ENCODE measurements at regions not wholly inside any gene's neighbourhood (a gene's known extent, or its start where the extent isn't known, plus 50 kb on each side); places are given as distances from the start of the nearest gene placed in this dataset.

GRCh38 chr4:187178587-187178986 lies 454.9 kb upstream of the FAT1 start:
- no peak overlapping the region for H3K4me3 ChIP-seq (replicated peaks; ENCODE audit: insufficient read depth, low read length)
- H3K27ac ChIP-seq (replicated peaks): no peak overlapping the region
- DNase-seq (ENCODE audit: low read depth in 1 of 2, low spot score in 1 of 2): no peak
- H3K27me3 ChIP-seq (ENCODE audit: insufficient read depth, poor library complexity, severe bottlenecking): no peaks in the 10 kb centered on the region
- TF ChIP-seq, protein P1, sequence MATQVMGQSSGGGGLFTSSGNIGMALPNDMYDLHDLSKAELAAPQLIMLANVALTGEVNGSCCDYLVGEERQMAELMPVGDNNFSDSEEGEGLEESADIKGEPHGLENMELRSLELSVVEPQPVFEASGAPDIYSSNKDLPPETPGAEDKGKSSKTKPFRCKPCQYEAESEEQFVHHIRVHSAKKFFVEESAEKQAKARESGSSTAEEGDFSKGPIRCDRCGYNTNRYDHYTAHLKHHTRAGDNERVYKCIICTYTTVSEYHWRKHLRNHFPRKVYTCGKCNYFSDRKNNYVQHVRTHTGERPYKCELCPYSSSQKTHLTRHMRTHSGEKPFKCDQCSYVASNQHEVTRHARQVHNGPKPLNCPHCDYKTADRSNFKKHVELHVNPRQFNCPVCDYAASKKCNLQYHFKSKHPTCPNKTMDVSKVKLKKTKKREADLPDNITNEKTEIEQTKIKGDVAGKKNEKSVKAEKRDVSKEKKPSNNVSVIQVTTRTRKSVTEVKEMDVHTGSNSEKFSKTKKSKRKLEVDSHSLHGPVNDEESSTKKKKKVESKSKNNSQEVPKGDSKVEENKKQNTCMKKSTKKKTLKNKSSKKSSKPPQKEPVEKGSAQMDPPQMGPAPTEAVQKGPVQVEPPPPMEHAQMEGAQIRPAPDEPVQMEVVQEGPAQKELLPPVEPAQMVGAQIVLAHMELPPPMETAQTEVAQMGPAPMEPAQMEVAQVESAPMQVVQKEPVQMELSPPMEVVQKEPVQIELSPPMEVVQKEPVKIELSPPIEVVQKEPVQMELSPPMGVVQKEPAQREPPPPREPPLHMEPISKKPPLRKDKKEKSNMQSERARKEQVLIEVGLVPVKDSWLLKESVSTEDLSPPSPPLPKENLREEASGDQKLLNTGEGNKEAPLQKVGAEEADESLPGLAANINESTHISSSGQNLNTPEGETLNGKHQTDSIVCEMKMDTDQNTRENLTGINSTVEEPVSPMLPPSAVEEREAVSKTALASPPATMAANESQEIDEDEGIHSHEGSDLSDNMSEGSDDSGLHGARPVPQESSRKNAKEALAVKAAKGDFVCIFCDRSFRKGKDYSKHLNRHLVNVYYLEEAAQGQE (IDR thresholded peaks at IDR 0.05; ENCODE audit: insufficient replicate concordance, low read depth): no peak
- no peak for TF ChIP-seq CTCF (IDR thresholded peaks at IDR 0.05; ENCODE audit: insufficient read depth, low read length)
- TF ChIP-seq GABPA (IDR thresholded peaks at IDR 0.05; ENCODE audit: low read depth): no peak
- TF ChIP-seq SPI1 (IDR thresholded peaks at IDR 0.05; ENCODE audit: borderline replicate concordance, low read depth): no peak
- TF ChIP-seq POLR2AphosphoS5 (IDR thresholded peaks at IDR 0.05; ENCODE audit: low read depth): no peak

GRCh38 chr4:187179086-187180058 lies 455.7 kb upstream of the FAT1 start:
- Histone ChIP-seq H3K4me3 (replicated peaks; ENCODE audit: insufficient read depth, low read length) (no peak overlapping the region), H3K27ac (replicated peaks) (no peak overlapping the region), H3K27me3 (ENCODE audit: insufficient read depth, poor library complexity, severe bottlenecking) (no peaks in the 10 kb centered on the region)
- no peak for TF ChIP-seq GABPA (IDR thresholded peaks at IDR 0.05; ENCODE audit: low read depth)
- TF ChIP-seq, protein P1 (IDR thresholded peaks at IDR 0.05; ENCODE audit: insufficient replicate concordance, low read depth): no peak
- no peak for TF ChIP-seq POLR2AphosphoS5 (IDR thresholded peaks at IDR 0.05; ENCODE audit: low read depth)
- DNase-seq (ENCODE audit: low read depth in 1 of 2, low spot score in 1 of 2): no peak

GRCh38 chr4:187181054-187181453 lies 457.4 kb upstream of the FAT1 start:
- Histone ChIP-seq H3K27me3 (ENCODE audit: insufficient read depth, poor library complexity, severe bottlenecking) (no peaks in the 10 kb centered on the region), H3K27ac (replicated peaks) (no peak overlapping the region), H3K4me3 (replicated peaks; ENCODE audit: insufficient read depth, low read length) (no peak overlapping the region)
- TF ChIP-seq GABPA (IDR thresholded peaks at IDR 0.05; ENCODE audit: low read depth) (no peak), CTCF (IDR thresholded peaks at IDR 0.05; ENCODE audit: insufficient read depth, low read length) (no peak), POLR2AphosphoS5 (IDR thresholded peaks at IDR 0.05; ENCODE audit: low read depth) (no peak), SPI1 (IDR thresholded peaks at IDR 0.05; ENCODE audit: borderline replicate concordance, low read depth) (no peak)
- TF ChIP-seq, protein P1 (IDR thresholded peaks at IDR 0.05; ENCODE audit: insufficient replicate concordance, low read depth): no peak
- no peak for DNase-seq (ENCODE audit: low read depth in 1 of 2, low spot score in 1 of 2)
